Heart left ventricle (tissue), 16 donors: ENCODE measurements at regions not wholly inside any gene's neighbourhood (a gene's known extent, or its start where the extent isn't known, plus 50 kb on each side); places are given as distances from the start of the nearest gene placed in this dataset.
"Not testable (repeated sequence)": the region's sequence is repeated elsewhere in the genome, so short reads cannot be mapped to it uniquely, and the experiment has no call there.

Experiments used
- ATAC-seq, 4 donors: fragments of 200-7000 bp; cut with Tn5 transposase; one replicate each; pipeline ENCODE4 v1.9.1; 2020 to 2022; ENCODE audit warnings: moderate library complexity in 4 of 4, mild to moderate bottlenecking in 3 of 4, moderate number of reproducible peaks in 1 of 4
- DNase-seq, 5 donors: peaks; one replicate each; pipeline ENCODE4 v3.0.0-alpha.2; 2020
- H3K27ac ChIP-seq, 12 donors: fragments of 200-600 bp; sonication (generic) in 4 of 12; one replicate each; pipeline versions ENCODE4 v1.5.0 to v1.8.0; 2016 to 2022; ENCODE audit warnings: mild to moderate bottlenecking in 2 of 12
- H3K27me3 ChIP-seq, 9 donors: fragments of 200-600 bp; sonication (generic) in 2 of 9; one replicate each; pipeline versions ENCODE4 v1.5.1 to v1.8.0; 2016 to 2022; ENCODE audit warnings: mild to moderate bottlenecking in 3 of 9
- H3K36me3 ChIP-seq, 9 donors: fragments of 200-600 bp; sonication (generic) in 2 of 9; one replicate each; pipeline versions ENCODE4 v1.5.0 to v1.8.0; 2018 to 2022; ENCODE audit warnings: mild to moderate bottlenecking in 2 of 9
- H3K4me1 ChIP-seq, 12 donors: fragments of 200-600 bp; sonication (generic) in 4 of 12; one replicate each; pipeline versions ENCODE4 v1.5.0 to v1.8.0; 2016 to 2022; ENCODE audit warnings: mild to moderate bottlenecking in 3 of 12
- H3K4me3 ChIP-seq, 12 donors: fragments of 200-600 bp; sonication (generic) in 4 of 12; one replicate each; pipeline versions ENCODE4 v1.5.0 to v1.8.0; 2017 to 2022; ENCODE audit warnings: mild to moderate bottlenecking in 9 of 12, moderate library complexity in 4 of 12
- H3K9me3 ChIP-seq, 12 donors: fragments of 200-600 bp; sonication (generic) in 4 of 12; one replicate each; pipeline versions ENCODE4 v1.5.0 to v1.8.0; 2016 to 2022; ENCODE audit warnings: mild to moderate bottlenecking in 1 of 12
- CTCF ChIP-seq, 12 donors: fragments of 200-600 bp; sonication (generic) in 4 of 12; IDR thresholded peaks; one replicate each; pipeline versions ENCODE4 v1.5.0 to v1.8.0; 2018 to 2022; ENCODE audit warnings: antibody characterized with exemption in 12 of 12, mild to moderate bottlenecking in 5 of 12
- POLR2A ChIP-seq, 2 donors: fragments of 450-650 bp; IDR thresholded peaks; one replicate each; pipeline ENCODE4 v1.6.1; 2017; ENCODE audit warnings: antibody characterized with exemption in 2 of 2, mild to moderate bottlenecking in 2 of 2, moderate library complexity in 2 of 2
- WGBS, 4 donors: extraction: QIAGEN DNeasy Blood & Tissue Kit in 2 of 4; methylation state at CpG; one replicate each; pipeline versions ENCODE4 v1.1.5 to v1.1.7; 2013 to 2018; 5-methylcytosine and 5-hydroxymethylcytosine counted together
- intact Hi-C, 10 donors: fragments of 100-400 bp; cut with DNase I; formaldehyde crosslinking; loops; one replicate each; pipeline versions ENCODE4 v1.11.1 to v1.14.2; 2022
- donor health status: ischemic (EF 13 %, LVEDD 7.1; RV severe dilation, severe dysfunction).
- donor health status: healthy with polysubstance abuse.
- donor health status: DM: no; HTN: yes; CAD: no.
- donor health status: DM: no; HTN: no; CAD: no.
- donor health status: ischemic (EF 25% LVEDD 6.9; RV normal size, moderate dysfunction).
- donor health status: ischemic (EF 25% LVEDD 5.7; RV mildly dilated, moderate dysfunction).
- donor health status: healthy.
- donor health status: DM: yes; HTN: yes; CAD: no.
- donor health status: ischemic (EF 35%, LVEDD 5.7; RV mildly dilated, moderate dysfunction).
- donor health status: nonischemic (EF 11% LVEDD 7.7; RV severe dilation, severe dysfunction).
- donor health status: DM: yes; HTN: yes; CAD: no.
- donor health status: PGD.
- donor health status: ischemic (EF 29% LVEDD 5.4; RV normal size, mild dysfunction).
- donor health status: nonischemic (EF 23%, LVEDD 6.1; RV moderate dilation, normal function).

- H3K27ac ChIP-seq = no peak overlapping the region
- ATAC-seq (no peak), DNase-seq (no peak)
- WGBS, 4 donors = 88 to 94% (median 91%) methylated on average over 2 of the region's 2 CpGs
- no peaks in the 10 kb centered on the region for H3K36me3 ChIP-seq
- intact Hi-C loops = no loop called here
- no peaks in the 10 kb centered on the region for H3K27me3 ChIP-seq
- no peaks in the 10 kb centered on the region for H3K4me1 ChIP-seq
- H3K9me3 ChIP-seq = peaks cover 0 to 2% (median 0%) of the 10 kb centered on the region in 12 donors
- H3K4me3 ChIP-seq = no peak overlapping the region
- no peak for TF ChIP-seq POLR2A (IDR thresholded peaks at IDR 0.05)
- no peak for TF ChIP-seq CTCF (IDR thresholded peaks at IDR 0.05)
Observed at GRCh38 chr16:59614466-59615240, 880.5 kb upstream of the GOT2 start.

GRCh38 chr16:59612910-59613620 is 878.9 kb upstream of the GOT2 start:
- H3K4me1 ChIP-seq, intact Hi-C loops, ATAC-seq, H3K36me3 ChIP-seq, DNase-seq, H3K27me3 ChIP-seq, H3K9me3 ChIP-seq, H3K27ac ChIP-seq, H3K4me3 ChIP-seq: not testable (repeated sequence)
- WGBS, 4 donors = 62 to 70% (median 68%) methylated on average over 8 of the region's 8 CpGs

- no peaks in the 10 kb centered on the region for H3K36me3 ChIP-seq
- H3K9me3 ChIP-seq = no peaks in the 10 kb centered on the region
- intact Hi-C loops = no loop called here
- no peak overlapping the region for H3K4me3 ChIP-seq
- no peak for TF ChIP-seq POLR2A (IDR thresholded peaks at IDR 0.05)
- no peak for TF ChIP-seq CTCF (IDR thresholded peaks at IDR 0.05)
- H3K27ac ChIP-seq = no peak overlapping the region
- DNase-seq = no peak
- H3K27me3 ChIP-seq = no peaks in the 10 kb centered on the region
- ATAC-seq = no peak
- 58 to 66% (median 63%) methylated on average over 3 of the region's 3 CpGs for WGBS, 4 donors
- H3K4me1 ChIP-seq = no peaks in the 10 kb centered on the region
Observed at GRCh38 chr16:59612094-59612493, 878.0 kb upstream of the GOT2 start.

GRCh38 chr16:59611556-59611955 is 877.4 kb upstream of the GOT2 start:
- intact Hi-C loops = no loop called here
- WGBS, 4 donors = 79 to 91% (median 88%) methylated on average over 3 of the region's 3 CpGs

More at GRCh38 chr16:59611556-59611955, 877.4 kb upstream of the GOT2 start:
- Histone ChIP-seq H3K36me3 (no peaks in the 10 kb centered on the region), H3K4me1 (no peaks in the 10 kb centered on the region), H3K4me3 (no peak overlapping the region), H3K27me3 (no peaks in the 10 kb centered on the region), H3K9me3 (no peaks in the 10 kb centered on the region), H3K27ac (no peak overlapping the region)
- ATAC-seq = no peak
- no peak for TF ChIP-seq POLR2A (IDR thresholded peaks at IDR 0.05)
- no peak for TF ChIP-seq CTCF (IDR thresholded peaks at IDR 0.05)
- DNase-seq = no peak
